NCI-H2227 (cell line): ENCODE measurements at regions not wholly inside any gene's neighbourhood (a gene's known extent, or its start where the extent isn't known, plus 50 kb on each side); places are given as distances from the start of the nearest gene placed in this dataset.

Experiments used
- DNase-seq: peaks from one replicate; lab custom pipeline; 2025; ENCODE audit not compliant: unreplicated experiment; lab: John Stamatoyannopoulos, UW

- no peak for DNase-seq
These were observed 273.2 kb upstream of the KIRREL3 start for GRCh38 chr11:127273593-127274327.

- no peak for DNase-seq
These were observed 270.3 kb upstream of the KIRREL3 start for GRCh38 chr11:127270851-127271250.

- DNase-seq = no peak
These were observed 269.3 kb upstream of the KIRREL3 start for GRCh38 chr11:127269911-127270310.

- DNase-seq = no peak
These were observed 268.4 kb upstream of the KIRREL3 start for GRCh38 chr11:127268932-127269331.

- no peak for DNase-seq
These were observed 268.0 kb upstream of the KIRREL3 start for GRCh38 chr11:127268521-127268920.

GRCh38 chr11:127259102-127259501 is 258.5 kb upstream of the KIRREL3 start:
- no peak for DNase-seq

- DNase-seq = no peak
These were observed 254.6 kb upstream of the KIRREL3 start for GRCh38 chr11:127255209-127255608.

- no peak for DNase-seq
These were observed 251.8 kb upstream of the KIRREL3 start for GRCh38 chr11:127252321-127252720.

- no peak for DNase-seq
These were observed 249.0 kb upstream of the KIRREL3 start for GRCh38 chr11:127249576-127249975.

- no peak for DNase-seq
These were observed 247.9 kb upstream of the KIRREL3 start for GRCh38 chr11:127248476-127248875.

- DNase-seq = no peak
These were observed 246.8 kb upstream of the KIRREL3 start for GRCh38 chr11:127247261-127247851.

GRCh38 chr11:127242676-127243075 is 242.1 kb upstream of the KIRREL3 start:
- DNase-seq = no peak

GRCh38 chr11:127238321-127238720 is 237.8 kb upstream of the KIRREL3 start:
- DNase-seq = no peak

- DNase-seq = no peak
These were observed 236.2 kb upstream of the KIRREL3 start for GRCh38 chr11:127236776-127237175.

- DNase-seq = no peak
These were observed 233.4 kb upstream of the KIRREL3 start for GRCh38 chr11:127233998-127234397.

GRCh38 chr11:127230392-127230791 is 229.8 kb upstream of the KIRREL3 start:
- DNase-seq = no peak

- no peak for DNase-seq
These were observed 226.4 kb upstream of the KIRREL3 start for GRCh38 chr11:127226949-127227348.

GRCh38 chr11:127226380-127226779 is 225.8 kb upstream of the KIRREL3 start:
- DNase-seq = no peak

GRCh38 chr11:127225619-127226018 is 225.0 kb upstream of the KIRREL3 start:
- DNase-seq = no peak

- DNase-seq = no peak
These were observed 223.7 kb upstream of the KIRREL3 start for GRCh38 chr11:127224276-127224675.

- no peak for DNase-seq
These were observed 223.1 kb upstream of the KIRREL3 start for GRCh38 chr11:127223633-127224032.

GRCh38 chr11:127223026-127223425 is 222.5 kb upstream of the KIRREL3 start:
- DNase-seq = no peak

- DNase-seq = no peak
These were observed 219.1 kb upstream of the KIRREL3 start for GRCh38 chr11:127219704-127220103.
